ENCODE measurements at regions not wholly inside any gene's neighbourhood (a gene's known extent, or its start where the extent isn't known, plus 50 kb on each side); places are given as distances from the start of the nearest gene placed in this dataset.

DNA sequence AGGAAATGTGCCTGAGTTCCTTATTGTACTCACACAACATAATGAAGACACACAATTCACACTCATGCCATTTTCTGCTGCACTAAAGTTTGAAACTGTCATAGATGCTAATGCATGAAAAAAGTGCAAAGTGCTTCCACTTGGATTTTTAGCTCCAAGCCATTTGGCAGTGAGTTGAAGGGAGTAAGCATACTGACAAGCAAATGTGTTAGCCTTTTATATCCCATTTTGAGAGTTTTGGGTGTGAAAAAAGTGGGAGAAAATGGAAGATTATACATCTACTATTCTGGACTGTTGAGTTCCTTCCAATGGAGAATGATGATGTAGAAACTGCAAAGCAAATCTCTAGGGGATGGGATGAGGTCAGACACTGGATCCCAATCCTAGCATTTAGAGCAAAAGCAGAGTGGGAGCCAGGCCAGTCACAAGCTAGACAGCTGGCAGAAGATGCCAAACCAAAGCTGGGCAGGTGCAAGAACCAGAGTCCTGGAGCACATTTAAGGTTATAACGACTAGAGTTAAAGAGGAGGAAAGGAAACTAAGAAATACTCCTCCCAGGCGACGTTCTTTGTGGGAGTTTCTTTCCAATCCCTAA, 216.8 kb downstream of the FBXO8 start:
- no peak for TF ChIP-seq TAF7 (optimal IDR thresholded peaks at IDR 0.05; ENCODE audit: borderline replicate concordance, low read depth, low read length)
- no peak for TF ChIP-seq TAF1 (IDR thresholded peaks at IDR 0.05; ENCODE audit: low read depth, low read length)
- TF ChIP-seq YY1 (IDR thresholded peaks at IDR 0.05; ENCODE audit: low read depth, low read length): no peak
- TF ChIP-seq, protein P1, sequence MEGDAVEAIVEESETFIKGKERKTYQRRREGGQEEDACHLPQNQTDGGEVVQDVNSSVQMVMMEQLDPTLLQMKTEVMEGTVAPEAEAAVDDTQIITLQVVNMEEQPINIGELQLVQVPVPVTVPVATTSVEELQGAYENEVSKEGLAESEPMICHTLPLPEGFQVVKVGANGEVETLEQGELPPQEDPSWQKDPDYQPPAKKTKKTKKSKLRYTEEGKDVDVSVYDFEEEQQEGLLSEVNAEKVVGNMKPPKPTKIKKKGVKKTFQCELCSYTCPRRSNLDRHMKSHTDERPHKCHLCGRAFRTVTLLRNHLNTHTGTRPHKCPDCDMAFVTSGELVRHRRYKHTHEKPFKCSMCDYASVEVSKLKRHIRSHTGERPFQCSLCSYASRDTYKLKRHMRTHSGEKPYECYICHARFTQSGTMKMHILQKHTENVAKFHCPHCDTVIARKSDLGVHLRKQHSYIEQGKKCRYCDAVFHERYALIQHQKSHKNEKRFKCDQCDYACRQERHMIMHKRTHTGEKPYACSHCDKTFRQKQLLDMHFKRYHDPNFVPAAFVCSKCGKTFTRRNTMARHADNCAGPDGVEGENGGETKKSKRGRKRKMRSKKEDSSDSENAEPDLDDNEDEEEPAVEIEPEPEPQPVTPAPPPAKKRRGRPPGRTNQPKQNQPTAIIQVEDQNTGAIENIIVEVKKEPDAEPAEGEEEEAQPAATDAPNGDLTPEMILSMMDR (IDR thresholded peaks at IDR 0.05; ENCODE audit: control extremely low read depth in 1 of 3, insufficient read depth in 1 of 3, low read depth in 1 of 3, low read length in 3 of 3): no peak
- TF ChIP-seq, protein P2, sequence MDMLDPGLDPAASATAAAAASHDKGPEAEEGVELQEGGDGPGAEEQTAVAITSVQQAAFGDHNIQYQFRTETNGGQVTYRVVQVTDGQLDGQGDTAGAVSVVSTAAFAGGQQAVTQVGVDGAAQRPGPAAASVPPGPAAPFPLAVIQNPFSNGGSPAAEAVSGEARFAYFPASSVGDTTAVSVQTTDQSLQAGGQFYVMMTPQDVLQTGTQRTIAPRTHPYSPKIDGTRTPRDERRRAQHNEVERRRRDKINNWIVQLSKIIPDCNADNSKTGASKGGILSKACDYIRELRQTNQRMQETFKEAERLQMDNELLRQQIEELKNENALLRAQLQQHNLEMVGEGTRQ (IDR thresholded peaks at IDR 0.05; ENCODE audit: low read length): no peak
- TF ChIP-seq EP300 (IDR thresholded peaks at IDR 0.05; ENCODE audit: borderline replicate concordance in 1 of 2, low read depth in 2 of 2, low read length in 2 of 2): no peak
- TF ChIP-seq POLR2A (IDR thresholded peaks at IDR 0.05; ENCODE audit: control extremely low read depth in 1 of 2, low read depth in 2 of 2, low read length in 2 of 2): no peak
- TF ChIP-seq CEBPB (IDR thresholded peaks at IDR 0.05; ENCODE audit: low read depth, low read length): no peak
